IMR-90 (cell line): ENCODE measurements at regions not wholly inside any gene's neighbourhood (a gene's known extent, or its start where the extent isn't known, plus 50 kb on each side); places are given as distances from the start of the nearest gene placed in this dataset.

Experiments
- CEBPB ChIP-seq: IDR thresholded peaks from 2 replicates; pipeline ENCODE4 v1.6.1; 2012; ENCODE audit warnings: low read depth, low read length, improper control_type of control experiment
- CHD1 ChIP-seq: IDR thresholded peaks from 2 replicates; pipeline ENCODE4 v1.6.1; 2012; ENCODE audit warnings: low read depth, low read length, improper control_type of control experiment
- CTCF ChIP-seq: conservative IDR thresholded peaks from 2 replicates; pipeline ENCODE4 v1.5.1; 2012; ENCODE audit warnings: mild to moderate bottlenecking, low read depth, low read length, improper control_type of control experiment
- ELK1 ChIP-seq: fragments of 150-350 bp; IDR thresholded peaks from 2 replicates; pipeline ENCODE4 v1.6.1; 2016; ENCODE audit warnings: low read depth, mild to moderate bottlenecking, low read length, moderate library complexity, borderline replicate concordance
- FOS ChIP-seq: fragments of 150-350 bp; IDR thresholded peaks from 2 replicates; pipeline ENCODE4 v1.6.1; 2016; ENCODE audit warnings: low read depth, low read length
- MAFK ChIP-seq: IDR thresholded peaks from 2 replicates; pipeline ENCODE4 v1.6.1; 2012; ENCODE audit warnings: low read depth, low read length, improper control_type of control experiment
- MXI1 ChIP-seq: IDR thresholded peaks from 2 replicates; pipeline ENCODE4 v1.6.1; 2012; ENCODE audit warnings: low read depth, mild to moderate bottlenecking, low read length, moderate library complexity, borderline replicate concordance
- NFE2L2 ChIP-seq: fragments of 150-350 bp; IDR thresholded peaks from 2 replicates; pipeline ENCODE4 v1.6.1; 2016; ENCODE audit warnings: low read depth, mild to moderate bottlenecking, low read length
- POLR2A ChIP-seq: IDR thresholded peaks from 2 replicates; pipeline ENCODE4 v1.6.1; 2012; ENCODE audit warnings: mild to moderate bottlenecking, low read depth, low read length
- RAD21 ChIP-seq: IDR thresholded peaks from 2 replicates; pipeline ENCODE4 v1.6.1; 2012; ENCODE audit warnings: low read length, improper control_type of control experiment
- RFX5 ChIP-seq: IDR thresholded peaks from 2 replicates; pipeline ENCODE4 v1.8.0; 2012; ENCODE audit warnings: low read depth, mild to moderate bottlenecking, low read length, moderate library complexity
- SMC3 ChIP-seq: fragments of 150-350 bp; IDR thresholded peaks from 2 replicates; pipeline ENCODE4 v1.6.1; 2016; ENCODE audit warnings: low read depth, mild to moderate bottlenecking, antibody characterized with exemption, low read length, moderate library complexity

- TF ChIP-seq SMC3 = no peak
- no peak for TF ChIP-seq CTCF
- no peak for TF ChIP-seq MAFK
- TF ChIP-seq POLR2A = no peak
- no peak for TF ChIP-seq ELK1
- TF ChIP-seq RAD21 = no peak
- no peak for TF ChIP-seq NFE2L2
- no peak for TF ChIP-seq CHD1
- TF ChIP-seq CEBPB = no peak
- no peak for TF ChIP-seq FOS
- TF ChIP-seq RFX5 = no peak
- no peak for TF ChIP-seq MXI1
Measured at GRCh38 chr6:92267335-92267734, 1152.0 kb downstream of the EPHA7 start.
